ENCODE measurements at regions not wholly inside any gene's neighbourhood (a gene's known extent, or its start where the extent isn't known, plus 50 kb on each side); places are given as distances from the start of the nearest gene placed in this dataset.

- TF ChIP-seq CHD4 (IDR thresholded peaks at IDR 0.05) (no peak), NR2C2 (IDR thresholded peaks at IDR 0.05; ENCODE audit: borderline replicate concordance, control insufficient read depth, insufficient read length, low read depth) (no peak)
Observed at GRCh38 chr9:65404232-65405006, 119.4 kb upstream of the FOXD4L5 start.

All from GM12878 (cell line).